ENCODE measurements at regions not wholly inside any gene's neighbourhood (a gene's known extent, or its start where the extent isn't known, plus 50 kb on each side); places are given as distances from the start of the nearest gene placed in this dataset.

DNA sequence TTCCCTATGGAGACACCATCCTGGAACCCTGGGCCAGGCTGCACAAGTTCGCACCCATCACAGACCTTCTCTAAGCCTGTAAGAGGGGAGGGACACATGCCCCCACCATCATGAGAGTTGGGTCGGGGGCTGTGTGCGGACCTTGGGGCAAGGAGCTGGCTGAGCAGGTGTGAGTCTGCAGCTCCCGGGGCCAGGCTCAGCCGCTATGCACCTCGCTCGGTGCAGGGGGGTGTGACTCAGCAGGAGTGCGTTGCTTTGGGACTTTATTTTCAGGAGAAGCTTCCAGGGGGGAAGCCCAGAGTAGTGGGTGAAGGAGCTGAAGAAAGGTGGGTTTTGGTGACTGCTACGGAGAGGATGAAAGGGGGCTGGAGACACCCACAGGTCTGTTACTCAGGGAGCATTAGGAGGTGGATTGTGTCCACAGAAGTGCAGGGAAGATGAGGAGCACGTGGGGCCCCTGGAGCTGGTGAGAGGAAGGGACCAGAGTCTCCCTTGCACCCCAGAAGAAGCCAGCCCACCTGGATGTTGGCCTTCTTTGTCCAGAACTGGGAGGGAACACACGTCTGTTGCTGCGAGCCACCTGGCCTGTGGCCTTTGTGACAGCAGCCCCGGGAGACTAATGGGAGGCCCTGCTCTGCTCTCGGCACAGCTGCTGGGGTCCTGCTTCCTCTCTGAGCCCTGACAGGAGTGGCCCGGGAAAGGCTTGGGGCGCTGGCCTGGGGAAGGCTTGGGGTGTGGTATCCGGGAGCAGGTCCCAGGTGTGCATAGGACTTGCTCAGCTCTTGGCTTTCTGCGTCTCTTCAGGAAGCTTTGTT, 162.6 kb downstream of the TEX29 start:
- Histone ChIP-seq H3K36me3 (no peaks in the 10 kb centered on the region), H3K27ac (no peak overlapping the region), H3K9ac (no peak overlapping the region), H3K4me2 (peak overlapping the region; percentile 8; the same call in 1 of the 2 replicates), H3K4me1 (peaks cover 4% of the 10 kb centered on the region; the same call in 1 of the 2 replicates), H3K4me3 (no peak overlapping the region), H3K27me3 (no peaks in the 10 kb centered on the region), H3K9me3 (peaks cover 24% of the 10 kb centered on the region), H4K20me1 (no peaks in the 10 kb centered on the region)
- TF ChIP-seq Cebpa-rat (IDR thresholded peaks at IDR 0.05): no peak

DNA sequence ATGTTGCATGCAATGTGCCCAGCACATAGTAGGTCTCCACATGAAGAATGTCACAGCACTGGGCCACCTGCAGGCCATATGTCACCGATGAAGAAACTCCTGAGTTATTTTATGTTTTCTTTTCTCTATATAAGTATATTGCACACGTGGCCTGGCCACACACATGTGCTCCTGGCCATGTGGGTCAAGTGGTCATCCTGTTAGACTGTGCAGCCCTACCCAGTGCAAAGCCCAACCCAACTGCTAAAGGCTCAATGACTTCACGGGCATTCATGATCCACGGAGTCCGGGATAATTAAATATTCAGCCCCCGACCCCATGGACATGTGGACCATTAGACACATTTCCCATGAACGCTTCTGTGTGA, 163.2 kb downstream of the TEX29 start:
- H3K4me3 ChIP-seq: no peak overlapping the region
- TF ChIP-seq Cebpa-rat (IDR thresholded peaks at IDR 0.05): no peak
- no peak overlapping the region for H3K9ac ChIP-seq
- H3K27ac ChIP-seq: no peak overlapping the region
- no peak overlapping the region; the same call in 1 of the 2 replicates for H3K4me2 ChIP-seq
- peaks cover 30% of the 10 kb centered on the region for H3K9me3 ChIP-seq
- H3K27me3 ChIP-seq: no peaks in the 10 kb centered on the region
- peaks cover 4% of the 10 kb centered on the region; the same call in 1 of the 2 replicates for H3K4me1 ChIP-seq
- no peaks in the 10 kb centered on the region for H3K36me3 ChIP-seq
- no peaks in the 10 kb centered on the region for H4K20me1 ChIP-seq

- Histone ChIP-seq H3K4me2 (no peak overlapping the region), H3K9ac (no peak overlapping the region), H4K20me1 (no peaks in the 10 kb centered on the region), H3K27me3 (no peaks in the 10 kb centered on the region), H3K9me3 (peaks cover 30% of the 10 kb centered on the region), H3K4me1 (peaks cover 4% of the 10 kb centered on the region; the same call in 1 of the 2 replicates), H3K36me3 (no peaks in the 10 kb centered on the region), H3K4me3 (no peak overlapping the region), H3K27ac (no peak overlapping the region)
- TF ChIP-seq Cebpa-rat (IDR thresholded peaks at IDR 0.05): no peak
Measured at GRCh38 chr13:111484141-111484925, 163.9 kb downstream of the TEX29 start.

- no peak overlapping the region for H3K9ac ChIP-seq
- no peak overlapping the region for H3K4me3 ChIP-seq
- no peaks in the 10 kb centered on the region for H3K36me3 ChIP-seq
- no peak for TF ChIP-seq Cebpa-rat (IDR thresholded peaks at IDR 0.05)
- H3K27ac ChIP-seq: no peak overlapping the region
- H3K4me2 ChIP-seq: no peak overlapping the region
- H3K27me3 ChIP-seq: no peaks in the 10 kb centered on the region
- peaks cover 30% of the 10 kb centered on the region for H3K9me3 ChIP-seq
- H4K20me1 ChIP-seq: no peaks in the 10 kb centered on the region
- peaks cover 4% of the 10 kb centered on the region; the same call in 1 of the 2 replicates for H3K4me1 ChIP-seq
Measured at GRCh38 chr13:111484959-111485358, 164.5 kb downstream of the TEX29 start.

DNA sequence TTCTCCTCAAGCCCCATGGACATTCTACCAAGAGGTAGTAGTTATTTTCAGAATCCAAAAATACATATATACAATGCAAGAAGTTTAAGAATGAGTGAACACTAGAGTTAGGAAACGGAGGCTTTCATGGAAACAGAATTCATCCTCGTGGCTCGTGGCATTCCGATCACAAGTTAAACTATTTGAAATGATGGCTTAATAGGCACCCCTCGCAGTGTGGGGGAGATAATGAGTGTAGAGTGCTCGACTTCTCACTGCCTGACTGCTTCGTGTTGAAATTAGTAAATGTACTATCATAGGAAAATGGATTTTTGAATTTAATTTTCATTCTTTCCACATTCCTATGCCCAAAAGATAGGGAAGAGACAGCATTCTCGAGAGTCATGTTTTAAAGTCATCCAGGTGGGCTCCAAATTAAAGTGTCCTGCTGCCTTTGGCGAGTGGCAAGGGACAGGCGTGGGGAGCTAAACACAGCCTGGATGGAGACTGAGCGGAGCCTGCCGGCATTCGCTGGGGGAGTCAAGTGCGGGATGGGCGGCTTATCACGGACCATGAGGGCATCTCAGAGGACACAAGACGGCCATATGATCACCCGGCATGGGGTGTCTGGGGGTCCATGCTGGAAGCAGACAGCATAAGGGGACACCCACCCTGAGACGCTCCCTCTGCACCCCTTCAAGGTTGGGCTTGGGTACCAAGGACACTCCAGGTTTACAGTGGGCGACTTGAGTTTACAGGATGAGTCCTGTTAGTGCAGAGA, 165.2 kb downstream of the TEX29 start:
- H3K27me3 ChIP-seq: no peaks in the 10 kb centered on the region
- TF ChIP-seq Cebpa-rat (IDR thresholded peaks at IDR 0.05): no peak
- H3K4me1 ChIP-seq: peaks cover 4% of the 10 kb centered on the region; the same call in 1 of the 2 replicates

DNA sequence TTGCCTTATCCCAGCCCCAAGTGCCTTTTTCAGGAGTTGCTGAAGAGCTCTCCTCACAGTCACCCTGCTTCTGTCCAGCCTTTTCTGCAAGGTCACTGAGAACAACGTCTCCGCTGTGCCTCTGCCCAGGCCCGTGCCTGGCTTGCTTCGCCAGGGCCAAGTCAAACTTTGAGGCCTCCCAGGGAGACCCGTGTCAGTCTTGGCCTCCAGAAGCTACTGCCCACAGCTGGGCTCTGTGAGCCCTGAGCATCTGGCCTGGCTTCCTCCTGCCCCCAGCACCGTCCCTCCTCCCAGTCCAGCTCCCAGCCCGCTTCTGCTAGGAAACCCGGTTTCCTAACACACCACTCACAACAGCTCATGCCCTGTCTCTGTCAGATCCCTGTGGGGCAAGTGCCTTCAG, 165.9 kb downstream of the TEX29 start:
- H3K4me2 ChIP-seq: no peak overlapping the region
- H3K9ac ChIP-seq: no peak overlapping the region
- H3K27ac ChIP-seq: no peak overlapping the region
- no peak for TF ChIP-seq Cebpa-rat (IDR thresholded peaks at IDR 0.05)
- no peak overlapping the region for H3K4me3 ChIP-seq
- H4K20me1 ChIP-seq: no peaks in the 10 kb centered on the region
- peaks cover 4% of the 10 kb centered on the region; the same call in 1 of the 2 replicates for H3K4me1 ChIP-seq
- no peaks in the 10 kb centered on the region for H3K27me3 ChIP-seq
- H3K9me3 ChIP-seq: peaks cover 30% of the 10 kb centered on the region
- no peaks in the 10 kb centered on the region for H3K36me3 ChIP-seq

More for the DNA sequence above, 165.2 kb downstream of the TEX29 start:
- H3K4me2 ChIP-seq: no peak overlapping the region
- H3K36me3 ChIP-seq: no peaks in the 10 kb centered on the region
- no peak overlapping the region for H3K9ac ChIP-seq
- H3K27ac ChIP-seq: no peak overlapping the region
- peaks cover 30% of the 10 kb centered on the region for H3K9me3 ChIP-seq
- H4K20me1 ChIP-seq: no peaks in the 10 kb centered on the region
- no peak overlapping the region for H3K4me3 ChIP-seq

GRCh38 chr13:111486801-111487200, 166.4 kb downstream of the TEX29 start:
- TF ChIP-seq Cebpa-rat (IDR thresholded peaks at IDR 0.05): no peak
- Histone ChIP-seq H4K20me1 (no peaks in the 10 kb centered on the region), H3K27me3 (no peaks in the 10 kb centered on the region), H3K4me3 (no peak overlapping the region), H3K27ac (no peak overlapping the region), H3K36me3 (no peaks in the 10 kb centered on the region), H3K4me2 (no peak overlapping the region), H3K9ac (no peak overlapping the region), H3K4me1 (peaks cover 4% of the 10 kb centered on the region; the same call in 1 of the 2 replicates), H3K9me3 (peaks cover 30% of the 10 kb centered on the region)

- Histone ChIP-seq H3K9me3 (peaks cover 30% of the 10 kb centered on the region), H3K4me3 (no peak overlapping the region), H3K4me2 (no peak overlapping the region), H3K27ac (no peak overlapping the region), H3K9ac (no peak overlapping the region), H3K36me3 (no peaks in the 10 kb centered on the region), H3K4me1 (no peaks in the 10 kb centered on the region), H4K20me1 (no peaks in the 10 kb centered on the region), H3K27me3 (0 out of 2 replicates have a peak, but pooled peaks cover 2% of the 10 kb centered on the region)
- TF ChIP-seq Cebpa-rat (IDR thresholded peaks at IDR 0.05): no peak
Measured at GRCh38 chr13:111488486-111489132, 168.2 kb downstream of the TEX29 start.

- Histone ChIP-seq H3K27ac (no peak overlapping the region), H4K20me1 (no peaks in the 10 kb centered on the region), H3K27me3 (0 out of 2 replicates have a peak, but pooled peaks cover 2% of the 10 kb centered on the region), H3K4me1 (peaks cover 2% of the 10 kb centered on the region), H3K36me3 (no peaks in the 10 kb centered on the region), H3K4me3 (no peak overlapping the region), H3K4me2 (no peak overlapping the region), H3K9me3 (peaks cover 30% of the 10 kb centered on the region), H3K9ac (no peak overlapping the region)
- TF ChIP-seq Cebpa-rat (IDR thresholded peaks at IDR 0.05): no peak
Measured at GRCh38 chr13:111489301-111489700, 168.9 kb downstream of the TEX29 start.
